ENCODE measurements at regions not wholly inside any gene's neighbourhood (a gene's known extent, or its start where the extent isn't known, plus 50 kb on each side); places are given as distances from the start of the nearest gene placed in this dataset.

DNA sequence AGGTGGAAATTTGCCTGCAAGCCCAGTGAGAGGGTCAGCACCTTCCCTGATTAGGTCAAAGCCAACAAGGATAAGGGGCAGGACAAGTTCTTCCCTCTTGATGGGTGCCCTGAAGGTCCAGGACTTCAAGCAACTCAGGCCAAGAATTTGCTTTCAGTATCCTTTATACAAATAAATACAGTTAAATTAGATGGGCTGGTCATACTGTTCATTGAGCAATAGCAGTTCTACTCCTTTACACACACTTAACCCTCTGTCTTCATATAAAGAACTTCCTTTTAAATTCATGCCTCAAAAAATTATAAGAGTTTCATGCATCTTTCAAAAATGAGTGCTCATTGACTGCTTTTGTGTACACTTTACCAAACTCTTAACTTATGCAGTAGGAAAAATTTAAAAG, 392.0 kb downstream of the SPRY1 start:
- DNase-seq (ENCODE audit: low read depth in 3 of 3, low spot score in 1 of 3): no peak

DNA sequence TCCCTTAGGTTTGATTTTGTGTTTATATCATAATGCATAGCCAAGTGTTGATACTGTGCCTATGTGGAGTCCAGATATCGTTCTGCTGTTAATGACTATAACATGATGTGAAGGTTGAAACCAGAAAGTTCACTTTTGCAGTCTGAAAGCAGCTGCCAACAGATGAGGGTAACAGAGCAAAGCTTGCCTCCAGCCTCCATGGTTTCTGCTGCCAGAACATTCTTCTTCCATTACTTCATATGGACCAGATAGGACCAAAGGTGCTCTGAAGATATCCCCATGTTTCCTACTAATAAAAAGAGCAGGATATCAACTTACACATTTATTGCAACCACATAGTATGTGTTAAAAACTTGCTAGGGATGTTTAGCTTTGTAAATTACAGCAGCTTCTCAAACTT, 394.1 kb downstream of the SPRY1 start:
- DNase-seq (ENCODE audit: low read depth in 3 of 3, low spot score in 1 of 3): no peak

DNA sequence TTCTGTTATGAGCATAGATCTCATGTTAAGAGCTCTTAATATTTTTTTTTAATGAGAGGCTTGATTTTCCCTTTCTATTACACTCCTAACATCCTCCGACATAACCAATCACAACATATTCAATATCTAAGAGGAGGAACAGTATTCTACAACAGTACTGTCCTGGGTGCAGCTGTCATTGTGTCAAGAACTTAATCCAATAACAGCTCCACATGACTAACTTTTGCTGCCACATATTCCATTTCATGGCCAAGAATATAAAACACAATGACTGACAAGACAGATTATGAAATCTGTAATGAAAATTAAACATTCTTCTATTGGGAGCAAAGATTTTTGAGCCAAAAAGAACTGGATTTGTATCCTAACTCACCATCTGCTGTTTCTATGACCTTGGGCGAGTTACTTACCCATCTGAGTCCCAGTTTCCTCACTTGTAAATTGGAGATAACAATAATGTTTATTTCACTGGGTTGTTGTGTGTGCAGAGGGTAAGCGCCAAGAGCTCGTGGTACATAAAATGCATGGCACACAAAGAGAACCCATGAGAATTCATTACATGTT, 405.6 kb downstream of the SPRY1 start:
- no peak for DNase-seq (ENCODE audit: low read depth in 3 of 3, low spot score in 1 of 3)

DNA sequence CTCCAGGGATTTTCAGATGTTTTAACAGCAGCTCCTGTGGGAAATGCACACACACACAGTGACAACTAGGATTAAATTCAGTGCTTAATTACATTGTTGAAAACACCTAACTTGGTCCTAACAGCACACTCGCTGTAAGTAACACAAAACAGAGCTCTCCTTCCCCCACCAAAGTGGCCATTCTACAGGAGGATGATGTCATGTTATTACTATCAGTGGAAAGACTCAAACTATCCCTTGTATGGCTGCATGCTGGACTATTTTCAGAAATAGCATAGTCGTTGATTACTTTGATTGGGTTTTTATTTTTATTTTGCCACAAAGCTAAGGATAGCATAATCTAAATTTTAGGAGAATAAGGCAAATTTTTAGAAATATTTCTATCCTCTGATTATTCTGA, 406.3 kb downstream of the SPRY1 start:
- DNase-seq (ENCODE audit: low read depth in 3 of 3, low spot score in 1 of 3): no peak

DNA sequence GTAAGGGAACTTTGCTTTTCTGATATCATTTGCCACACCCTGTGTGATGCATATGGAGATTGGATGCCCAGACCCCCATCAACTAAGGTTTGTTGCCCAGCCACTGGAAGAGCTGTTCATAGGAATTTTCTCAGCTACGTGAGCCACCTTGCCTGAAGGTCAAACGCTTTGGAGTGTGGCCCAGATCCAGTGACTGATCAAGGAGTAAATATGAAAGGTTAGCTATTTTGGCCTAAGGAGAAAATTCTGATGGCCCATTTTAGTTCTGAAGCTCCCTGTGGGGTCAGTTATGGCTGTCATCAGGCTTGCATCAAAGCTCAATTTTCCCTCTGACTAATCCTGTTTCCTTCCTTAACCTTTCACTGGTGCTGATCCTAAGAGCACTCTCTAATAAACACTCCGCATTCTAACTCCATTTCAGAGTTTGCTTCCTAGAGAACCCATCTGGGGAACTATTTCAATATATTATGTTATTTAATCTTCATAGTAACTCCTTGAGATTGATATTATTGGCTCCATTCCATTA, 407.7 kb downstream of the SPRY1 start:
- DNase-seq (ENCODE audit: low read depth in 3 of 3, low spot score in 1 of 3): no peak

DNA sequence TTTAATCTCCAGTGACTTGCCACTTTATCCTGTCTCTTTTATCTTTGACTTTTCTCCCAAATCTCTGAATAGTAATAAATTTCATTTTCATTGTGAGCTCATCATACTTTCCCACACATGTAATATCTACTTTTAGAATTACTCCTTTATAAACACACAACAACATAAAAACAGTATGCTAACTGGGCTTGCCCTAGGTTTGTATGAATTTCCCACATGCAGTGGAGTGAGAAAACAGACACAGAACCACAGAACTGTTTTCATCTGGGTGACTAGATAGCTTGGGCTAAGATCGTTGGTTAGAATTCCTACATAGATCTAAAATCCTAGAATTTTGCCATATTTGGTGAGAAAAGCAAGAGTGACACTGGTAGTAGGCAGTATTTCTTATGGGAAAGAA, 409.5 kb downstream of the SPRY1 start:
- no peak for DNase-seq (ENCODE audit: low read depth in 3 of 3, low spot score in 1 of 3)

DNA sequence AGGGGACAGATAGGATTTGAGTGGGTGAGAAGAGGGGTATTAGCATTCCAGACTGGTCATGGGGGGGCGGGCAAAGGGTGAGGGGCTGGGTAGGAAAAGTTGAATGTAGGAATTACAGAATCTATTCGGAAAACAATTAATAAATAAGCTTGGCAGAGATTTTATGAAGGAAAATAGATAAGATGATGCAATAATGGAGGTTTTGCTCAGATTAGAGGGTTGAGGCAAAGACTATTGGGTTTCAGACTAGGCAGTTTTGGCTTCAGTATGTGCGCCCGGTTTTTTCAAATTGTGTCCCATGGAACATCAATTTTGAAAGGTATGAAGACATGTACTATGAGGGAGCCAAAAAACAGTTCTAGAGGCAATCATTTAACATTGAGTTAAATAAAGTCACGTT, 410.6 kb downstream of the SPRY1 start:
- DNase-seq (ENCODE audit: low read depth in 3 of 3, low spot score in 1 of 3): no peak

DNA sequence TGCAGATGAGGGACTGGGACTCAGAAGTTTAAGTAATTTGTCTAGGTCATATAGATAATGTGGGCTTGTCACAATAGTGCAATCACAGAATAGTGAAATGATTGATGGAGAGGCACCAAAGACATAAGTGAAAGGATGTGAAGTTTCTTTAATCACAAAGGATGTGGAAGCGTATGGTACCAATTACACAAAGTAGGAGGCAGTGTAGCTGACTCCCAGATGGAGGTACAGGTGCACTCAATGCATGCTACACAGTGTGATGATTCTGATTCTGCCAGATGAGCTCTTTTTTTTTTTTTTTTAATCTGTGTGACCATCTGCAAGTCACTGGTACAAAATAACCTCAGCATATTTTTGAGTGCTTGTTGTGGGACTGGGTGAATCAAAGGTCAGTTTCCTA, 411.3 kb downstream of the SPRY1 start:
- no peak for DNase-seq (ENCODE audit: low read depth in 3 of 3, low spot score in 1 of 3)

DNA sequence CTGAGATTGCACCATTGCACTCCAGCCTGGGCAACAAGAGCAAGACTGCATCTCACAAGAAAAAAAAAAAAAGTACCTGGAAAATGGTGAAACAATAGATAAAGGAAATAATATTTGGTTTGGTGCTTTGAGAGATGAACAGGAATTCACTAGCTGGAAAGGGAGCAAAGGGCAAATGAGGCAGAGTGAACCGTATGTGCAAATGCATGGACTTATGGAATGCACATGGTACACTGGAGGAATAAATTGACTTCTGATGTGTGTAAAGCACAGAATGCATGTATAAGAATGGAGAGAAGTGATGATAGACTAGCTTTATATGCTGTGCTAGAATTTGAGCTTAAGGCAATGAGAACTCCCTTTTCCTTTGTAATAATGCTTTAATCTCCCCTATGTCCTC, 413.3 kb downstream of the SPRY1 start:
- DNase-seq (ENCODE audit: low read depth in 3 of 3, low spot score in 1 of 3): no peak

DNA sequence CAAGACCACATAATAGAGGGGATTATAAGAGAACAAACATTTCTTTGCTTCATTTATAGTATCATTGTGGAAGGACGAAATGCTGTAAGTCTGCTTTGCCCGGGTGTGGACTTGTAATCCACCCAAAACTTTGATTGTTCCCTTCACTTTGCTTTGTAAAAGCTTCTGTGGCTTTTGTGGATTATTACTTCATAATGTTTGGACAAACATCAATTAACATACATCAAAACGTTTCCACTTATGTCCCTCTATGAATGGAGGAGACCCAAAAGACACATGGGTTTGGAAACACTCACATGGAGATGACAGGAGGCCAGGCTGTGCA, 415.4 kb downstream of the SPRY1 start:
- no peak for DNase-seq (ENCODE audit: low read depth in 3 of 3, low spot score in 1 of 3)

DNA sequence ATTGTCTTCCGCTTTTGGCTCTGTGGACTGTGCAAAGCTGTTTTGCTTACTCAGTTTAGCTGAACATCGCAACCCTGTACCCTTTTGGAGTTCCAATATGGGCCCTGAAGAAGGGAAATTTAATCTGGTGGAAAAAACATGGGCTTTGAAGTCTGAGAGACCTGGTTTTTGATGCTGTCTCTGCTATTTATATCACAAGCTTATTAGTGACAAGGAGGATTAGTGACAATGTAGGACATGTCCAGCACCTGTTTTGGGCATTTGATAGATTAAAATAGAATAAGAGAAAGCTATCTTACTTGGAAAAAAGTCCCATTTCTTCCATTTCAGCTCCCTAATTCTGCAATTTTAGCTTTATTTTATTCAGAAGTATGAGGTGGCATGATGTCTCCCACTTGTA, 417.3 kb downstream of the SPRY1 start:
- no peak for DNase-seq (ENCODE audit: low read depth in 3 of 3, low spot score in 1 of 3)

DNA sequence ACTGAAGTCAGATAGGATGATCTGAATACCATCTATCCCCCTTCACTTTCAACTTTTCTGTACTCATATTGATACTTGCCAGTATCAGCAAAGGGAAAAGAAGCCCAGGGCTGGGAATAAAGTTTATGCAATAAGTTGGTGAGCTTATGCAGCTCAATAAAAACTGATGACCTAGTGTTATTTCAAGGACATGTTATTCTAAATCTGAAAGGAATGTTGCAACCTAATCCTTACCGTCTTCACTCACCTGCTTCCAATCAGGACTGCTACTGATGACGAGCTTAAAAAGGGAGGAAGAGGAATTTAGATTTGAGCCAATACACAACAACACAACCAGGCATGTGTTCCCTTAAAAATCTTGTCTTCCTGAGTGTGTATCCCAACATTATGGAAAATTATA, 419.9 kb downstream of the SPRY1 start:
- DNase-seq (ENCODE audit: low read depth in 3 of 3, low spot score in 1 of 3): no peak

DNA sequence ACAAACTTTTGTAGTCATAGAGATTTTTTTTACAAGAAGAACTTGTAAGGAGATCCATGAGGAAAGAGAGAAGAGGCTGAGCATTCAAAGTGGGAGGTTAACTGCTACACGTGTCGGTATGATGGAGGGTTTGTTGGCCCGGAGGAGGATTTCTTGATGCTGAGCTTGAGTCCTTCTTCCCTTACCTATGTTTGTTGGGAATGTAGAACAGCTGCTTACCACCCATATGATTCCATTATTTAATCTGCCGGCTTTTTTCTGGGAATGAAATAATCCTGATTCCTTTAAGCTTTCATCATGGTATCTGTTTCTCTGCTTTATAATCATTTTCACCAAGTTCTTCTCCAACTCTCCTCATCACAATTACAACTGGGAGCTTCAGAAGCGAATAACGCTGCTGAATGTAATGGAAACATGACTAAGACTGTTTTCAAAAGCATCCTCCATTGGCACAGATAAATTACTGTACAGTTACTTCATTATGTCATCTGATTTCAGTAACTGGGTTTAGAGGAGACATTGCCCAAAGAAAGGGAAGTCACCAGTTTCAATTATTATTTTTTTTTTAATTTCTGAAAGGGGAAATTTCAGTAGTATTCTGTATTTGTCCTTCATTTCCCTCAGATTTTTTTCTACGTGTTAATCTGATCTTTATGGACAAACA, 420.6 kb downstream of the SPRY1 start:
- DNase-seq (ENCODE audit: low read depth in 3 of 3, low spot score in 1 of 3): no peak

DNA sequence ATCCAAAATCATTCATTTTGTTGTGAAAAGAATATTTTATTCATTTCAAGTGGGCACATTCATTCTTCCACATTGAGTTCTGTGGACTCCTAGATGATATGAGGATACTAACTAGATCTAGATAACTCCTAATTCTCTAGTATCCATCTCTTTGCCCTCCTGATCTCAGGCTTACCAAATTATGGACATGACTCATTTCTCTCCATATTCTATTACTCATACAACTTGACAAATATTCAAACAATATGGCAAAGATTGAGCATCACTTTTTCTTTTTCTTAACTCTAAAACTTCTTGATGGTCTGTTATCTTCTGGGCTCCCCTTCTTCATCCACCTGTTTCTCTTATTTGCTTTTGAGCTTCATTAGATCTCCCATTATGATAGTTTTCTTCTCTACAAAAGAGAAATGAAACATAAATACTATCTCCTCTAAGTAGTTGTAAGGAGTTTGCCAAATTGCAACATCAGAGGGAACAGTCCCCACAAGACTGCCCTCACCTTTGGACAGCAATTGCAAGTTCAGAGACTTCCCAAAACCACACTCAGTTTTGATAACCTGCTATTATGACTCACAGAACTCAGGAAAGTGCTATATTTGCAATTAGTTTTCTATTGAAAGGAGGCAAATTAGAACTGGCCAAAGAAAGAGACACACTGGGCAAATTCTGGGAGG, 422.9 kb downstream of the SPRY1 start:
- DNase-seq (ENCODE audit: low read depth in 3 of 3, low spot score in 1 of 3): no peak

DNA sequence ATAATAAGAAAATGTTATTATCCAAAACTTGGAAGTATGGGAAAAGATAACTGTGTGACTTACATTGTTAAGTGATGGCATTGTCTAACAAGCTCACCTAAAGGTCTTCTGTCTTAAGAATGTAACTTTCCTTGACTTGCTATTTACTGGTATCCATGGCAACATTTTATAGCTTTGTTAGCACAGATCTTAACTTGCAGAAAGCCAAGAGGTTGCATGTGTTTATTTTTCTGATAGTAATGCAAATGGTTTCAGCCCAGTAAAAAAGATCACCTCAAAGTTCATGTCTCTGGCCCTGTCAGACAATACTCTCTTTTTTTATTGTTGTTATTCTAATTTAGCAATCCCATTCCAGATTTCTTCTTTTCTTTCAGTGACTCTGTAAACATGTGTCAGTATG, 425.3 kb downstream of the SPRY1 start:
- no peak for DNase-seq (ENCODE audit: low read depth in 3 of 3, low spot score in 1 of 3)

DNA sequence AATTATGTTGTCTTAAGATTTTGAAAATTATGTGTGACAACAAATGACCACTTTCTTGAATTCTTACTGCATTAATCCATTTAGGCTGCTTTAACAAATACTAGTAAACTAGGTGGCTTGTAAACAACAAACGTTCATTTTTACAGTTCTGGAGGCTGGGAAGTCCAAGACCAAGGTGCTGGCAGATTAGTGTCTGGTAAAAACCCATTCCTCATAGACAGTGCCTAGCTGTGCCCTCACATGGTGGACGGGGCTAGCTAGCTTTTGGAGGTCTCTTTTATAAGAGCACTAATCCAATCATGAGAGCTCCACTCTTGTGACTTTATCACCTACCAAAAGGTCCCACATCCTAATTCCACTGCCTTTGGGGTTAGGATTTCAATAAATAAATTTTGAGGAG, 425.8 kb downstream of the SPRY1 start:
- no peak for DNase-seq (ENCODE audit: low read depth in 3 of 3, low spot score in 1 of 3)

DNA sequence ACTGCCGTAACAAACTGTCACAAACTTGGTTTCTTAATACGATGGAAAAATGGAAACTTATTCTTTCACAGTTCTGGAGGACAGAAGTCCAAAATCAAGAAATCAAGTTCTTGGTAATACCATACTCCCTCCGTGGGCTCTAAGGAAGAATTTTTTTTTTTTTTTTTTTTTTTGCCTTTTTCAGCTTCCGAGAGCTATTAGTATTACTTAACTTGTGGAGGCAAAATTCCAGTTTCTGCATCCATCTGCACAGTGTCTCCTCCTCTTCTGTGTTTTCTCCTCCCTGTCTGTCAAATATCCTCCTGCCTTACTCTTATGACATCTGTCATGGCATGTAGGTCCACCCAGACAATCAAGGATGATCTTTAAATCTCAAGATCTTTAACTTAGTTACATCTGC, 426.6 kb downstream of the SPRY1 start:
- DNase-seq (ENCODE audit: low read depth in 3 of 3, low spot score in 1 of 3): no peak

DNA sequence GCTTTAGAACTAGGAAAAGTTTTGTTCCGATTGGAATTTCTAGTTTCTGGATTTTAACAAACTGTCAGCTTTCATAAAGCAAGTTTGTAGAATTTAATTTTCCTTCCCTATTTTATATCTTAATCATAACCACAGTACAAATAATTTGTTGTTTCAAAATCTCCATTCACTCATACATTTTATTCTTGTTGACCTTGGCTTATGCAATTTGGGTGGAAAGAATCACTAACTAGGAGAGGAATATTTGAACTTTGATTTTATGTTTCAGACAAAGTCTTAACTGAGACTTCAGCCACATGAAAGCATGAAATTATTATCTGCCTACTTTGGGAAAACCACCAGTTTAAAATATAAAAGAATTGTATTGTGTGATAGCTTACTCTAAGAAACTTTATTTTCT, 427.9 kb downstream of the SPRY1 start:
- DNase-seq (ENCODE audit: low read depth in 3 of 3, low spot score in 1 of 3): no peak

DNA sequence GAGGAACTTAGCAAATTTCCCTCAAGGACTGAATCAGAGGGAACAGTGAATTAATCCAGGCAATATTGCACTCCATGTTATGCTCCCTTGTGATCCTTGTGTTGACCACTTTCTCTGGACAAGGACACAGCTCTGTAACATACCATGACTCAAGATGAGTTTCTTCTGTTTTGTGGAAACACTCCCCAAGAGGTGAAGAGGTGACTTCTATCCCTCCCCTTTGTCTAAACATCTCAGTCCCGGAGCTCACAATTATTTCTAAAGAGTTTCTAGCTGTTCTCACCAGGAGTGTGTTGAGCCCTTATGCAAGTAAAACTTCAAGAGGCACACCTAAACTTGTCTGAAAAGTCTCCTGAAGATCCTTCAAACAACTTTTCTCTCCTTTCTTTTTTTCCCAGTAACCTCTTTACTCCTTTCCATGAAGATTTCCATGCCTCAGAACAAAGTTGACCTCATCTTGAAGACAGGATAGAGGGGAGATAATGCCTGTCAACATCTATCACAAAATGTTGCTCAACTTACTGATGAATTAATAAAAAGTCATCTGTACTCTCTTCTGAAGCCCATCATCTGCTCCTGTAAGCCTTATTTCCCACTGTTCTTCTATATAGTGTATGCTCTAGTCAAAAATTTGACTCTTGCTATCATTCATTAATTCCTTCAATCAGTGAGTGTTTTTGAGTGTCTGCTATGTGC, 429.1 kb downstream of the SPRY1 start:
- no peak for DNase-seq (ENCODE audit: low read depth in 3 of 3, low spot score in 1 of 3)

DNA sequence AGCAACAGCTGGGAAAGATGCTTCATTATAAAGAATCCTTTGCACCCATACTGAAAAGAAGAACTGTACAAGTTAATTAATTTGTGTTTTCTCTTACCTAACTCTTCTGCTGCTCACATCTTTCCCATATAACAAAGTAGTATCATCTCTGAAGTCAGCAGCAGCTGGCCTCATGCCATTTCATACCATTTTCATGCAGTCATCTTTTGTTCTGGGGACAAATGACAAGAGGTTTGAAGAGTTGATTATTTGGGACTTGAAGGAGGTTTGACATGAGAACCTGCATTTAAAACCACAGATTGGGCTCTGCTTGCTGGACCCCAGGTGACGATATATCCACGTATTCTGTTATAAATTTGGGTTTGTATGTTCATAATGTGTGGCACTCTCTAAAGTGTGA, 430.3 kb downstream of the SPRY1 start:
- DNase-seq (ENCODE audit: low read depth in 3 of 3, low spot score in 1 of 3): no peak

DNA sequence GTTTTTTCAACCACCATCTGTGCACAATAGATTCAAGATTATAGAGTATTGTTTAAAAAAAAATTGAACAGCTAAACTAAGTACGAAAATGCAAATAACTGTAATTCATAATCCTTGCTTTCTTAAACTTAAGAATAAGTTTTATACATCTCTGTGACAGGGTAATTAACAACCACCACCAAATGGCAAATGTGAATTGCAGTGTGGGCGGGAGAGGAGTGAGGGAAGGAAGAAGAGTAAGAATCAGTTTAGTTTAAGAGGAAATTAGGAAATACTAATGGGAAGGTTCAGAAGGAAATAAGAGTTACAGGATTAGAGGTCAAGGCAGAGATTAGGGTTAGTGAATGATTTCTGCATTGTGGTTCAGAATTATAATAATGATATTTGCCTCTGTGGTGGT, 430.9 kb downstream of the SPRY1 start:
- DNase-seq (ENCODE audit: low read depth in 3 of 3, low spot score in 1 of 3): no peak

DNA sequence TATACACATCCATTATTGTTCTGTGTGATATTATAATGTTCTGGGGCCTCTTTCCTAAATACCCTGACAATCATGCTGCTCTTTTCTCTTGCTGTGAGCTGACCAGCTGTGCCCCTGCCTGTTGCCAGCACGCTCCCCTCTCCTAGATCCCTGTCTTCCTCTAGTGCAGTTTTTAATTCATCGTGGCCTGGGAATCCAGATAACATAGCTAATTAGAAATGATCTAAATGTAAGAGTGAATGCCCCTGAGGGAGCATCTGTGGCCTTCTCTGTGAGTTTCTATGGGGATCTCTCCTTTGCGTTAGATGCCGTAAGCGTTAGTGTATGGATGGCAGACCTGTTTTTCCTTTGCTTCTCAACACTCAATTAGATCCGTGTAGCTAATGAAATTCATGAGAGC, 434.3 kb downstream of the SPRY1 start:
- DNase-seq (ENCODE audit: low read depth in 3 of 3, low spot score in 1 of 3): no peak
